ENCODE measurements at regions not wholly inside any gene's neighbourhood (a gene's known extent, or its start where the extent isn't known, plus 50 kb on each side); places are given as distances from the start of the nearest gene placed in this dataset.

DNA sequence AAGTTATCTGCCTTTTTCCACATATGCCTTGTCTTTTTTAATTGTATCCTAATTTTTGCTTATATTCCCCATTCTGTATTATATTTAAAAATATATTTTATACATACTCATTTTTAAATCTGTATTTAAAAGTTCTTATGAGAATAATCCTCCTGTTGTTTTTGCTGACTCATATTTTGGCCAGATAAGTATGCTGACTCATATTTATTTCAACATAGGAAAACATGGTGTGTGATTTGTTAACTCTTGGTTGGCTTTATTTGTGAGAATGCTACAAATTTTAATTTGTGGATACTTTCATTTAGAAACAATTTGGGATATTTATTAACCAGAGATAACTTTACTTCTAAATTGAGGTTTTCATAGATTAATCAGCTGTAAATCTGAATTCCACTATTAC, 587.7 kb downstream of the CPS1 start:
- TF ChIP-seq, protein P1, sequence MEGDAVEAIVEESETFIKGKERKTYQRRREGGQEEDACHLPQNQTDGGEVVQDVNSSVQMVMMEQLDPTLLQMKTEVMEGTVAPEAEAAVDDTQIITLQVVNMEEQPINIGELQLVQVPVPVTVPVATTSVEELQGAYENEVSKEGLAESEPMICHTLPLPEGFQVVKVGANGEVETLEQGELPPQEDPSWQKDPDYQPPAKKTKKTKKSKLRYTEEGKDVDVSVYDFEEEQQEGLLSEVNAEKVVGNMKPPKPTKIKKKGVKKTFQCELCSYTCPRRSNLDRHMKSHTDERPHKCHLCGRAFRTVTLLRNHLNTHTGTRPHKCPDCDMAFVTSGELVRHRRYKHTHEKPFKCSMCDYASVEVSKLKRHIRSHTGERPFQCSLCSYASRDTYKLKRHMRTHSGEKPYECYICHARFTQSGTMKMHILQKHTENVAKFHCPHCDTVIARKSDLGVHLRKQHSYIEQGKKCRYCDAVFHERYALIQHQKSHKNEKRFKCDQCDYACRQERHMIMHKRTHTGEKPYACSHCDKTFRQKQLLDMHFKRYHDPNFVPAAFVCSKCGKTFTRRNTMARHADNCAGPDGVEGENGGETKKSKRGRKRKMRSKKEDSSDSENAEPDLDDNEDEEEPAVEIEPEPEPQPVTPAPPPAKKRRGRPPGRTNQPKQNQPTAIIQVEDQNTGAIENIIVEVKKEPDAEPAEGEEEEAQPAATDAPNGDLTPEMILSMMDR (conservative IDR thresholded peaks at IDR 0.05; ENCODE audit: low read length) = no peak
- no peak for TF ChIP-seq EZH2phosphoT487 (IDR thresholded peaks at IDR 0.05; ENCODE audit: borderline replicate concordance, low read depth, low read length)
